K562 (cell line): ENCODE measurements at regions not wholly inside any gene's neighbourhood (a gene's known extent, or its start where the extent isn't known, plus 50 kb on each side); places are given as distances from the start of the nearest gene placed in this dataset.

Experiments
- KAT7 ChIP-seq: sonication (generic); formaldehyde crosslinking; IDR thresholded peaks from 2 replicates; pipeline ENCODE4 v1.8.0; 2022; ENCODE audit warnings: missing genetic modification reagents, mild to moderate bottlenecking, borderline replicate concordance
- MBD2 ChIP-seq: sonication (generic); IDR thresholded peaks from 2 replicates; pipeline ENCODE4 v1.6.1; 2016; ENCODE audit warnings: low read depth, borderline replicate concordance
- MTF1 ChIP-seq: fragments of 250-450 bp; sonication (Bioruptor Pico); IDR thresholded peaks from 2 replicates; pipeline ENCODE4 v1.9.0; 2021; ENCODE audit warnings: moderate library complexity, mild to moderate bottlenecking, inconsistent platforms, borderline replicate concordance
- NRF1 ChIP-seq, 2 experiments: fragments of 450-650 bp; IDR thresholded peaks in 1 of 2; conservative IDR thresholded peaks in 1 of 2; 2 replicates each; pipeline ENCODE4 v1.6.1; 2014; ENCODE audit warnings: mild to moderate bottlenecking in 2 of 2
- SETDB1 ChIP-seq: IDR thresholded peaks from one replicate; pipeline ENCODE4 v1.6.1; 2012; ENCODE audit warnings: low read length, control low read depth, inconsistent platforms
- SMAD3 ChIP-seq: fragments of 450-650 bp; formaldehyde crosslinking; conservative IDR thresholded peaks from 2 replicates; pipeline ENCODE4 v1.4.0; 2020; ENCODE audit warnings: mild to moderate bottlenecking
- TAF15 ChIP-seq: fragments of 200-400 bp; formaldehyde crosslinking; IDR thresholded peaks from 2 replicates; pipeline ENCODE4 v1.6.1; 2017; ENCODE audit warnings: mild to moderate bottlenecking, low read depth, low read length, moderate library complexity
- TBL1XR1 ChIP-seq, 2 experiments: IDR thresholded peaks; 2 replicates each; pipeline ENCODE4 v1.6.1; 2012; ENCODE audit warnings: improper control_type of control experiment in 2 of 2, low read length in 2 of 2, mild to moderate bottlenecking in 1 of 2
- TCF7 ChIP-seq: sonication (generic); IDR thresholded peaks from 2 replicates; pipeline ENCODE4 v1.6.1; 2016; ENCODE audit warnings: antibody characterized with exemption, borderline replicate concordance
- TCF7L2 ChIP-seq: fragments of 150-350 bp; IDR thresholded peaks from 2 replicates; pipeline ENCODE4 v1.6.1; 2016; ENCODE audit warnings: low read depth, mild to moderate bottlenecking, low read length, moderate library complexity
- ZNF79 ChIP-seq: fragments of 250-450 bp; sonication (Bioruptor Pico); IDR thresholded peaks from 2 replicates; pipeline ENCODE4 v1.4.0; 2020; ENCODE audit warnings: low read depth, mild to moderate bottlenecking, moderate library complexity
- TF ChIP-seq, protein P1 (sequence below): fragments of 450-650 bp; IDR thresholded peaks from 2 replicates; pipeline ENCODE4 v1.6.1; 2016; ENCODE audit warnings: mild to moderate bottlenecking

DNA sequence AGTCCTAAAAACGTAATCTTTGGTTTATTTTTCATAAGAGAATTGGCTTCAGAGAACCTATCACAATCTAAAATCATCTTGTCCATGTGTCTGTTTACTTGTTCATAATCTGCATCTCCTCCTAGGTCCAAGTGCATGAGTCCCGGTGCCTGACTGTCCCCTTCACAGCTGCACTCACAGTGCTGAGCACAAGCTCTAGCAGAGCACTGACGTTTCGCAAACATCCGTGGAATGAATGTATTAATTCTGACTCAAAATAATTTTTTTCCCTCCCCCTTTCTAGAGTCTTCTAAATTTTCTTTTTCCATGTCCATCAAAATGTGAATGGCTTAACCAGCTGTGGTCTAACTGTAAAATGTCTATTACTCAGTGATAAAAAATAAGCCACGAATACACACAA, 245.5 kb upstream of the TSHZ3 start (continued):
- TF ChIP-seq TBL1XR1 (IDR thresholded peaks at IDR 0.05; ENCODE audit: low read length in 2 of 2) (no peak), MBD2 (no peak), SMAD3 (CRISPR knock-in tag) (no peak), ZNF79 (no peak), TCF7 (no peak), TAF15 (no peak), TCF7L2 (no peak), KAT7 (CRISPR knock-in tag) (no peak), NRF1 (conservative IDR thresholded peaks at IDR 0.05 in 1 of 2, IDR thresholded peaks at IDR 0.05 in 1 of 2) (no peak), MTF1 (no peak), SETDB1 (no peak)
- TF ChIP-seq, protein P1, sequence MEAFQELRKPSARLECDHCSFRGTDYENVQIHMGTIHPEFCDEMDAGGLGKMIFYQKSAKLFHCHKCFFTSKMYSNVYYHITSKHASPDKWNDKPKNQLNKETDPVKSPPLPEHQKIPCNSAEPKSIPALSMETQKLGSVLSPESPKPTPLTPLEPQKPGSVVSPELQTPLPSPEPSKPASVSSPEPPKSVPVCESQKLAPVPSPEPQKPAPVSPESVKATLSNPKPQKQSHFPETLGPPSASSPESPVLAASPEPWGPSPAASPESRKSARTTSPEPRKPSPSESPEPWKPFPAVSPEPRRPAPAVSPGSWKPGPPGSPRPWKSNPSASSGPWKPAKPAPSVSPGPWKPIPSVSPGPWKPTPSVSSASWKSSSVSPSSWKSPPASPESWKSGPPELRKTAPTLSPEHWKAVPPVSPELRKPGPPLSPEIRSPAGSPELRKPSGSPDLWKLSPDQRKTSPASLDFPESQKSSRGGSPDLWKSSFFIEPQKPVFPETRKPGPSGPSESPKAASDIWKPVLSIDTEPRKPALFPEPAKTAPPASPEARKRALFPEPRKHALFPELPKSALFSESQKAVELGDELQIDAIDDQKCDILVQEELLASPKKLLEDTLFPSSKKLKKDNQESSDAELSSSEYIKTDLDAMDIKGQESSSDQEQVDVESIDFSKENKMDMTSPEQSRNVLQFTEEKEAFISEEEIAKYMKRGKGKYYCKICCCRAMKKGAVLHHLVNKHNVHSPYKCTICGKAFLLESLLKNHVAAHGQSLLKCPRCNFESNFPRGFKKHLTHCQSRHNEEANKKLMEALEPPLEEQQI: no peak
